HG03095 (cell line): ENCODE measurements at regions not wholly inside any gene's neighbourhood (a gene's known extent, or its start where the extent isn't known, plus 50 kb on each side); places are given as distances from the start of the nearest gene placed in this dataset.
A peak's percentile ranks its signal among the peaks of the same experiment; 100 is the strongest.
"Not testable (repeated sequence)": the region's sequence is repeated elsewhere in the genome, so short reads cannot be mapped to it uniquely, and the experiment has no call there.

Experiments
- ATAC-seq: cut with Tn5 transposase; IDR thresholded peaks from one replicate; pipeline ENCODE4 v1.9.1; 2021; ENCODE audit warnings: moderate library complexity; ENCODE audit not compliant: unreplicated experiment

GRCh38 chr3:28028554-28028953 lies 212.9 kb upstream of the CMC1 start:
- no peak for ATAC-seq

DNA sequence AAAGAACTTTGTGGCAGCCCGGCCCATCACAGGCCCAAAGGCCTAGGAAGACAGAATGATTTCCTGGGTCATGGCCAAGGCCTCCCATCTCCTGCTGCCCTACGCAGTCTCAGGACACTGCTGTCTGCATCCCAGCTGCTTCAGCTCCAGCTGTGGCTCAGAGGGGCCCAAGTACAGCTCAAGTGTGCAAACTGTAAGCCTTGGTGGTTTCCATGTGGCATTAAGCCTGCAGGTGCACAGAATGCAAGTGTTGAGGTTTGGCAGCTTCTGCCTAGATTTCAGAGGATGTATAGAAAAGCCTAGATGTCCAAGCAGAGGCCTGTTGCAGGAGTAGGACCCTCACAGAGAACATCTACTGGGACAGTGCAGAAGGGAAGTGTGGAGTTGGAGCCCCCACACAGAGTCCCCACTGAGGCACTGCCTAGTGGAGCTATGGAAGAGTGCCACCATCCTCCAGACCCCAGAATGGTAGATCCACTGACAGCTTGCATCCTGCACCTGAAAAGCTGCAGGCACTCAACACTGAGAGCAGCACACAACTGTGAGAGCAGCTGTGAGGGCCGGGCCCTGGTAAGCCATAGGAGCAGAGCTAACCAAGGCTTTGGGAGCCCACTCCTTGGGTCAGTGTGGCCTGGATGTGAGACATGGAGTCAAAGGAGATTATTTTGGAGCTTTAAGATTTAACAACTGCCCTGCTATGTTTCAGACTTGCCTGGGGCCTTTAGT lies 208.2 kb upstream of the CMC1 start:
- no peak for ATAC-seq

- no peak for ATAC-seq
Measured at GRCh38 chr3:28036599-28037575, 204.5 kb upstream of the CMC1 start.

GRCh38 chr3:28039234-28039633 lies 202.2 kb upstream of the CMC1 start:
- ATAC-seq = no peak

DNA sequence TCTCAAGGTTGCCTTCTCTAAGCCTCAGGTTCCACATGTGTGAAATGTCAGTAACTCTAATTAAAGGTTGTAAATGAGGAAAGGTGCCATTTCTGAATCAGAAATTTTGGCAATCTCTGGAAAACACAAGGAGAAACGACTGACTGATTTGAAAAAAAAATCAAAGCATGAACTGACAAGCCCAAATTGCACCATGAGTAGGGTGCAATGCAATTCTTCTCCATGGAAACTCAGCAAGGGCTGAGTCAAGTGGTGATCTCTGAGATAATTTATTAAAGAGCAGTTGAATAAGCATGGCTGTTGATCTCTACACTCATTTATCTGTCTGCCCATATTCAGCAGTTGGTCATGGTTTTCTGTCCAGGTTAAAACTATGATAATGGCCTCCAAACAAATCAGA lies 201.6 kb upstream of the CMC1 start:
- no peak for ATAC-seq

DNA sequence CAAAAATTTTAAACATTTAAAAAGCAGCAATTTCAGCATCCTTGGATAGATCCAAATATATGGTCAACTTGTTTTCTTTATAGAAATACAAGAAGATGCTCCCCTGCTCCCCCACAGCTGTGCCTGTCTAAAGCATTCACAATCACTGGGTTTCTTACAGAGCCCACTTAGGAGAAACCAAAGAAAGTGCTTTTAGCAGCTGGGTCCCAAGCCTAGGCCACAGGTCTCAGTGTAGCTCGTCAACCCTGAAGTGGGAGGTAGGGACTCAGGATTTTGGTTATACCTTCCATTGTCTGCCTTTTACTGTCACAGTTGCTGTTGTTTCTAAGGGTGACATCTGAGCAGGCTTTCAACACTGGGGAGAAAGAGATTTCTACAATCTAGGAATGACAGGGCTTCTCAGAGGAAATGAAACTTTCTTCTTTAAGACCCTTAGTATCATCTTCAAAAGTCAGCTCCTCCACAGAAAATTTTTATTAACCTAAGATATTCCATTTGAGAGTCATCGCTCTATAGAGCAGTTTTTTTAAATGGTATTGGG lies 199.3 kb upstream of the CMC1 start:
- ATAC-seq = peak; percentile 50

DNA sequence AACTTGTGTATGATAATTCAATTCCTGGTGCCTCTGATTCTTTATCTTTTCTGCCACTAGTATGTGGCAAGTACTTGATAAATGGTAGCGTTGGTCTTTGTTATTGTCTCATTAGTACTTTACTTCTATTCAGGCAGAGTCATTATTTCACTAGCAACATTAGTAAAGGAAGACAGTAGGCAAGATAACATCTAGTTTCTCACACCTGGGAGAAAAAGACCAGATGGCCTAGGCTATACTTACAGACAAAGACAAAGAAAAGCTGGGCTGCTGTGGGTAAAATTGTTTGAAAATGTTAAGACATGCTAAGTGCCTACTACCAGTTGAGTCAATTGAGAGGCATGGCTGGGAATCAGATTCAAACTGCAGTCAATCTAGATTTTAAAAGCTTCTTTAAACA lies 198.7 kb upstream of the CMC1 start:
- ATAC-seq = no peak

DNA sequence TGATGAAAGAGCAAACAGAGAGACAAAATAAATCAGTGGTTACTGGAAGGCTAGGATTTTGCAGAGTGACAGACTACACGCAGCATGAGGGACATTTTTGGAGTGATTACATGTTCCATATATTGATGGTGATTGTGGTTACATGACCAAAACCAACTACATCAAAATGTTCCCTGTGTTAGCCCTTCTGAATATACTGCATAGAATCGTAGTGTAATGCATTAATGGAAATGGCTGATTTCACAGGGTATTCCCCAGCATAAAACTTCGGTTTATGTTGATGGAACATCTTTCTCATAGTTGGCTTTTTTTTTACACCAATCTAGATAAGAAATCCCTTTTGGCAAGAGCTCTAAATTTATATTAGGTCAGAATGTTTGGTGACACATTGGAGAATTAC lies 191.3 kb upstream of the CMC1 start:
- ATAC-seq = no peak

- ATAC-seq = no peak
Measured at GRCh38 chr3:28050885-28051284, 190.5 kb upstream of the CMC1 start.

- ATAC-seq = no peak
Measured at GRCh38 chr3:28053759-28054158, 187.7 kb upstream of the CMC1 start.

GRCh38 chr3:28056806-28057205 lies 184.6 kb upstream of the CMC1 start:
- ATAC-seq = no peak

GRCh38 chr3:28057539-28057938 lies 183.9 kb upstream of the CMC1 start:
- ATAC-seq = no peak

GRCh38 chr3:28059199-28059598 lies 182.2 kb upstream of the CMC1 start:
- ATAC-seq = not testable (repeated sequence)

DNA sequence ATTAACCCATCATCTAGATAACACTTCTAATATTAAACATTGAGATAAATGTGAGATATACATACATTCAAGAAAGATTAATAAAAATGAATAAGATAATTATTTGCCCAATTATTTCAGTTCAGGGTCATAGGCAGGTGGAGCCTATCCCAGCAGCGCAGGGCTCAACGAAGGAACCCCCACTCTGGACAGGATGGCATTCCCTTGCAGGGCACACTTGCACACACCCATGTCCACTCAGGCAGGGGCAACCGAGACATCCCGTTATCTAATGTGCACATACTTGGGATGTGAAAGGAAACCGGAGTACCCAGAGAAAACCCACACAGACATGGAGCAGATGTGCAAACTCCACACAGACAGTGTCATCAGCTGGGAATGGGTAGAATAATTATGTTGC lies 175.4 kb upstream of the CMC1 start:
- no peak for ATAC-seq

DNA sequence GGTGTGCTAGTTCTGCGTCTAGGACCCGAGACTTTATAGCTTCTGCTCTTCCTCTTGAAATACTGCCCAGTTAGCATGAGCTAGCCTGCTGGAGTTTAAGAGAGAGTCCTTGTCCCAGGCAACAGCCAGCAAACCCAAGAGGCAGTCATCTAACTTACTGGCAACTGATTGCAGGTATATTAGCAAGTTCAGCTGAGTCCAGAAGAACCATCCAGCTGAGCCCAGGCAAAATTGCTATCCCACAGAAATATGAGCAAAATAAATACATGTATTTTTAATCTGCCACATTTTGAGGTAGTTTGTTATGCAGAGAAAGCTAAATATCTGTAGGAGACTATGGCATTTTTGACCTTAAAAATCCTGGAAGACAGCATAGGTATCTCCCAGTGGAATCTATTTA lies 174.4 kb upstream of the CMC1 start:
- ATAC-seq = no peak

DNA sequence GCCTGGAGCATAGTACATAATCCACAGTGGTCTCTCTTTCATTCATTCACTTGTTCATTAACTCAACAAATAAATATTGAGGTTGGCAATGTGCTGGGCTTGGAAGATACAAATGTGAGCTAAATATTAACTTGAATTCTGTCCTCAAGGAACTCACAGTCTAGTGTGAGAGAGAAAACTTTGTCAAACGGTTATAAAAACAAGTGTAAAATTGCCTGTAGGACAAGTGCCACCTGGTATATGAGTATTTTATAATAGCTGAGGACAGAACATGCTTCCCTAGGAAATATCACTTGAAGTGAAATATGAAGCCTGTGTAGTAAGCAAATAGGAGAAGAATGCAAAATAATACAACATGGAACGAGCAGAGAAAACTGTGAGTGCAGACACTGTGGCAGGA lies 173.1 kb upstream of the CMC1 start:
- ATAC-seq = no peak

DNA sequence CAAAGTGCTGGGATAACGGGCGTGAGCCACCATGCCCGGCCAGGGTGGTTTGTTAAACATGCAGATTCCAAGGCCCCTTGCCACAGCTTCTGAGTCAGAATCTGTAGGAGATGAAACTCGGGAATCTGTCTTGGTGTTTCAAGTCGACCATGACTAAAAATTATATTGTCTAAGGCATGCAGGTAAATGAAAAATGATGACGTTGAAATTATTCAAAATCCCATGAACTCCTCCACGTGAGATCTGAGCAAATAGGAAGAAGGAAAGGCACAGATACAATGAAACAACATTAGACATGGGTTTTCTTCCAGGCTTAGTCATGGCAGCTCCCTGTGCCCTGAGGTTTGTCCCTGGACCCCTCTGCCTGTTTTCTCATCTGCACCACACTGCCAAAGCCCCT lies 172.0 kb upstream of the CMC1 start:
- no peak for ATAC-seq

DNA sequence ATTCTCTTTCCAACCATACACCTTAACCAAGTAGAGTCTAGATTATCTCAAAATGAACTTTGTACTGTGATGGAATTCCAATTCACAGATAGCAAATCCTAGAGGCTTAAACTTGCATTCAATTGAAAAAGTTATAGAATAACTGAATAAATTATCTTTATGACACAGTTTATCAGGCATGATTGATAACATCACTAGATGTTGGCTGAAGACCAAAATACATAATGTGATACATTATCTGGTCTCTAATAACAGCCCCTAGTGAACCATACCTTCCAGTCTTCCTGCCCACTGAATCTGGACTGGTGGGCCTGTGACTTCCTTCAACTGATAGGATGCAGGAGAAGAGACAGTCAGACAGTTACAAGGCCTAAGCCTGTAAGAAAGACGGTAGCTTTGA lies 165.2 kb upstream of the CMC1 start:
- ATAC-seq = no peak

GRCh38 chr3:28077572-28077971 lies 163.8 kb upstream of the CMC1 start:
- ATAC-seq = no peak

DNA sequence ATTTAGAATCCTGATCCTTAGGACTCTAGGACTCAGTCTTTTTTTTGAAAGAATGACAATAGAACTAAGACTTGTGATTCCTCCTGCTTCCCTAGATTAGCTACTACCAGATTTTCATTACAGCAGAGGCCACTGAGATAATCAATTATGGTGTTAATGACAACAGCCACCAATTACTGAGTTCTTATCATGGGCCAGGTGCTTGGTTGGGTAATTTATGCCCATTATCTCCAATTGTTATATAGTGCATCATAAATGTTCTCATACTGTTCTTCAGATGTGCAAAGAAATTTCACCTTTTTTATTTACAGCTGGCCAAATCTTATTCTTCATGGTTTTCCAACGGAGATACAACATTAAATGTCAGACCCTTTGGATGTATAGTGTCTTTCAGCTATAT lies 162.9 kb upstream of the CMC1 start:
- ATAC-seq = no peak

DNA sequence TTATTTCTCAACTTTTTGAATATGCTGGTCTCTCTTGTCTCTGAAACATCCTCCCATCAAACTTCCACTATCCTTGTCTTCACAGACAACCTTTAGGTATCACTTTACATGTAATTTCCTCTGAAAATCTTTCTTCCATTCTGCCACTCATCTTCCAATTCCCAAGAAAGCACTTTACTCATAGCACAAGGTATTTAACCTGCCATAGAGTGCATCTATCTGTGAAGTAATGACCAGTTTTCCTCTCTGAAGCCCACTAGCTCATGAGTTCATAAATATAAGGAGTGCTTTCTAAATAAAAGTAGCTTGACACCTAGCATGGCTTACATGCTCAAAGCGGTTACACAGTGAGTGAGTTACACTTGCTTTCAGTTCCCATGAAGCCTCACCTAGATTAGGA lies 160.7 kb upstream of the CMC1 start:
- no peak for ATAC-seq

DNA sequence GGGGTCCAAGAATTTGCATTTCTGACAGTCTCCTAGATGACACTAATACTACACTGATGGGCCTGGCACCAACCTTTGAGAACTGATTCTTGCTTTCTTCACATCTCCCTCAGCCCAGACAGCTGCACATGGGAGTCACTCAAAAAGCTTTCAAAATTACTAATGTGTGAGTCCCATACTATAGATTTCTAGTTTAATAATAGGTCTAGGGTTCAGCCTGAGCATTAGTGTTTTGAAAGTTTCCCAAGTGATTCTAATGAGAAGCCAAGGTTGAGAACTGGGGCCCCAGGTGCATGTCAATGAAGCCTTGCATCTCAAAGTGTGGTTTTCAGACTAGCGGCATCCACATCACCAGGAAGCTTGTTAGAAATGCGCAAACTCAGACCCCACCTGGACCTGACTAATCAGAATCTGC lies 159.9 kb upstream of the CMC1 start:
- no peak for ATAC-seq
